ENCODE measurements at regions not wholly inside any gene's neighbourhood (a gene's known extent, or its start where the extent isn't known, plus 50 kb on each side); places are given as distances from the start of the nearest gene placed in this dataset.

- H3K36me3 ChIP-seq (replicated peaks in 1 of 2) = no peaks in the 10 kb centered on the region
- peaks cover 0 to 8% (median 0%) of the 10 kb centered on the region in 3 donors for H3K9me3 ChIP-seq (replicated peaks in 1 of 3)
- intact Hi-C loops (cut with DNase I) = loop anchor here in 1 of 2 donors (10.0 kb wide), 1 partner anchor 280 kb away; no protein-coding TSS in a partner anchor
- TF ChIP-seq CTCF (IDR thresholded peaks at IDR 0.05) = no peak
- TF ChIP-seq POLR2A (IDR thresholded peaks at IDR 0.05) = no peak
- H3K27me3 ChIP-seq = peaks cover 5% of the 10 kb centered on the region
- no peak overlapping the region for H3K4me3 ChIP-seq
- no peak overlapping the region for H3K27ac ChIP-seq
- H3K4me1 ChIP-seq (replicated peaks in 1 of 2) = no peaks in the 10 kb centered on the region
- DNase-seq = no peak
- WGBS, 4 donors = 71 to 94% (median 83%) methylated on average over 4 of the region's 4 CpGs
Observed at GRCh38 chr15:58274885-58275284, 136.7 kb downstream of the AQP9 start.

- TF ChIP-seq CTCF (IDR thresholded peaks at IDR 0.05) (no peak), POLR2A (IDR thresholded peaks at IDR 0.05) (no peak)
- H3K27ac ChIP-seq = no peak overlapping the region
- peaks cover 5% of the 10 kb centered on the region for H3K27me3 ChIP-seq
- peaks cover 0 to 8% (median 0%) of the 10 kb centered on the region in 3 donors for H3K9me3 ChIP-seq (replicated peaks in 1 of 3)
- no peaks in the 10 kb centered on the region for H3K4me1 ChIP-seq (replicated peaks in 1 of 2)
- H3K36me3 ChIP-seq (replicated peaks in 1 of 2) = no peaks in the 10 kb centered on the region
- H3K4me3 ChIP-seq = no peak overlapping the region
- DNase-seq = no peak
- intact Hi-C loops (cut with DNase I) = loop anchor here in 1 of 2 donors (10.0 kb wide), 1 partner anchor 279 kb away; no protein-coding TSS in a partner anchor
- 90 to 100% (median 98%) methylated on average over 3 of the region's 3 CpGs for WGBS, 4 donors
Observed at GRCh38 chr15:58275785-58276184, 137.6 kb downstream of the AQP9 start.

- Histone ChIP-seq H3K27ac (no peak overlapping the region), H3K27me3 (peaks cover 5% of the 10 kb centered on the region), H3K36me3 (replicated peaks in 1 of 2) (no peaks in the 10 kb centered on the region), H3K9me3 (replicated peaks in 1 of 3) (peaks cover 0 to under 1% (median 0%) of the 10 kb centered on the region in 3 donors), H3K4me3 (no peak overlapping the region), H3K4me1 (replicated peaks in 1 of 2) (no peaks in the 10 kb centered on the region)
- DNase-seq = no peak
- TF ChIP-seq POLR2A (IDR thresholded peaks at IDR 0.05) = no peak
- no peak for TF ChIP-seq CTCF (IDR thresholded peaks at IDR 0.05)
- intact Hi-C loops (cut with DNase I) = loop anchor here in 1 of 2 donors (10.0 kb wide), 1 partner anchor 278 kb away; no protein-coding TSS in a partner anchor
Observed at GRCh38 chr15:58276924-58277323, 138.7 kb downstream of the AQP9 start.

GRCh38 chr15:58277333-58277732 lies 139.2 kb downstream of the AQP9 start:
- no peaks in the 10 kb centered on the region for H3K4me1 ChIP-seq (replicated peaks in 1 of 2)
- intact Hi-C loops (cut with DNase I) = loop anchor here in 1 of 2 donors (10.0 kb wide), 1 partner anchor 277 kb away; no protein-coding TSS in a partner anchor
- TF ChIP-seq POLR2A (IDR thresholded peaks at IDR 0.05) (no peak), CTCF (IDR thresholded peaks at IDR 0.05) (no peak)
- no peaks in the 10 kb centered on the region for H3K9me3 ChIP-seq (replicated peaks in 1 of 3)
- H3K36me3 ChIP-seq (replicated peaks in 1 of 2) = no peaks in the 10 kb centered on the region
- H3K4me3 ChIP-seq = no peak overlapping the region
- peaks cover 5% of the 10 kb centered on the region for H3K27me3 ChIP-seq
- H3K27ac ChIP-seq = no peak overlapping the region
- WGBS, 4 donors = 38 to 86% (median 60%) methylated on average over 1 of the region's 1 CpG
- no peak for DNase-seq
